OCI-LY1 (cell line): ENCODE measurements at regions not wholly inside any gene's neighbourhood (a gene's known extent, or its start where the extent isn't known, plus 50 kb on each side); places are given as distances from the start of the nearest gene placed in this dataset.

Source experiments
- H2AFZ ChIP-seq: fragments of 200-600 bp; sonication (generic), shearing (Covaris generic); 2 replicates; pipeline ENCODE4 v1.6.0; 2014; ENCODE audit warnings: antibody characterized with exemption, mild to moderate bottlenecking, low read length
- H3F3A ChIP-seq: fragments of 200-600 bp; sonication (generic), shearing (Covaris generic); 2 replicates; pipeline ENCODE4 v1.6.0; 2014; ENCODE audit warnings: mild to moderate bottlenecking, antibody characterized with exemption, low read length, moderate library complexity; ENCODE audit not compliant: insufficient read depth
- H3K27ac ChIP-seq: fragments of 200-600 bp; sonication (generic); 2 replicates; pipeline ENCODE4 v1.5.1; 2014; ENCODE audit warnings: low read length, mixed run types, mild to moderate bottlenecking, low read depth; ENCODE audit not compliant: poor library complexity, severe bottlenecking
- H3K27me3 ChIP-seq: fragments of 200-600 bp; sonication (generic); 2 replicates; pipeline ENCODE4 v1.6.0; 2014; ENCODE audit warnings: antibody characterized with exemption, mild to moderate bottlenecking, low read length, moderate library complexity; ENCODE audit not compliant: insufficient read depth
- H3K36me3 ChIP-seq: fragments of 200-600 bp; sonication (generic); 2 replicates; pipeline ENCODE4 v1.6.1; 2014; ENCODE audit warnings: mild to moderate bottlenecking, antibody characterized with exemption, low read length, moderate library complexity, mixed read lengths; ENCODE audit not compliant: insufficient read depth
- H3K4me1 ChIP-seq: fragments of 200-600 bp; sonication (generic); 2 replicates; pipeline ENCODE4 v1.5.1; 2014; ENCODE audit warnings: mild to moderate bottlenecking, low read length, moderate library complexity; ENCODE audit not compliant: insufficient read depth, severe bottlenecking
- H3K4me2 ChIP-seq: fragments of 200-600 bp; sonication (generic), shearing (Covaris generic); 2 replicates; pipeline ENCODE4 v1.6.1; 2014; ENCODE audit warnings: low read length
- H3K4me3 ChIP-seq: fragments of 200-600 bp; sonication (generic); 2 replicates; pipeline ENCODE4 v1.5.1; 2014; ENCODE audit warnings: low read length, low read depth, mild to moderate bottlenecking, mixed read lengths; ENCODE audit not compliant: poor library complexity, severe bottlenecking
- H3K79me2 ChIP-seq: fragments of 200-600 bp; shearing (Covaris generic); 2 replicates; pipeline ENCODE4 v1.6.1; 2016; ENCODE audit warnings: mixed run types, low read length, mixed read lengths; ENCODE audit not compliant: insufficient read depth
- H3K9ac ChIP-seq: fragments of 200-600 bp; sonication (generic), shearing (Covaris generic); 2 replicates; pipeline ENCODE4 v1.6.1; 2014; ENCODE audit warnings: mild to moderate bottlenecking, low read length, mixed read lengths
- H3K9me2 ChIP-seq: fragments of 200-600 bp; sonication (generic), shearing (Covaris generic); 2 replicates; pipeline ENCODE4 v1.6.1; 2014; ENCODE audit warnings: low read depth, mild to moderate bottlenecking, low read length, mixed read lengths
- H3K9me3 ChIP-seq: fragments of 200-600 bp; shearing (Covaris generic); 2 replicates; pipeline ENCODE4 v1.6.1; 2014; ENCODE audit warnings: low read length, mixed read lengths
- H4K20me1 ChIP-seq: fragments of 200-600 bp; sonication (generic), shearing (Covaris generic); 2 replicates; pipeline ENCODE4 v1.6.0; 2016; ENCODE audit warnings: mild to moderate bottlenecking, low read length; ENCODE audit not compliant: insufficient read depth
- EZH2 ChIP-seq: fragments of 200-600 bp; sonication (generic), shearing (Covaris generic); IDR thresholded peaks from 2 replicates; pipeline ENCODE4 v1.8.0; 2017; ENCODE audit warnings: borderline replicate concordance, mixed run types, mild to moderate bottlenecking, antibody characterized with exemption, low read length, moderate library complexity, mixed read lengths
- TF ChIP-seq, protein P1 (sequence below): fragments of 200-600 bp; sonication (generic), shearing (Covaris generic); IDR thresholded peaks from 2 replicates; pipeline ENCODE4 v1.5.1; 2017; ENCODE audit warnings: mild to moderate bottlenecking, antibody characterized with exemption, low read length, moderate library complexity, mixed read lengths

GRCh38 chr6:105645958-105646357 lies 243.1 kb upstream of the PREP start:
- no peak overlapping the region for H2AFZ ChIP-seq
- no peak overlapping the region for H3K9ac ChIP-seq
- H3K36me3 ChIP-seq = no peaks in the 10 kb centered on the region
- H3K4me3 ChIP-seq = no peak overlapping the region
- no peaks in the 10 kb centered on the region for H4K20me1 ChIP-seq
- H3K4me1 ChIP-seq = peaks cover 47% of the 10 kb centered on the region
- no peaks in the 10 kb centered on the region for H3K9me3 ChIP-seq
- H3K4me2 ChIP-seq = no peak overlapping the region
- H3F3A ChIP-seq = no peaks in the 10 kb centered on the region
- no peak for TF ChIP-seq EZH2
- TF ChIP-seq, protein P1, sequence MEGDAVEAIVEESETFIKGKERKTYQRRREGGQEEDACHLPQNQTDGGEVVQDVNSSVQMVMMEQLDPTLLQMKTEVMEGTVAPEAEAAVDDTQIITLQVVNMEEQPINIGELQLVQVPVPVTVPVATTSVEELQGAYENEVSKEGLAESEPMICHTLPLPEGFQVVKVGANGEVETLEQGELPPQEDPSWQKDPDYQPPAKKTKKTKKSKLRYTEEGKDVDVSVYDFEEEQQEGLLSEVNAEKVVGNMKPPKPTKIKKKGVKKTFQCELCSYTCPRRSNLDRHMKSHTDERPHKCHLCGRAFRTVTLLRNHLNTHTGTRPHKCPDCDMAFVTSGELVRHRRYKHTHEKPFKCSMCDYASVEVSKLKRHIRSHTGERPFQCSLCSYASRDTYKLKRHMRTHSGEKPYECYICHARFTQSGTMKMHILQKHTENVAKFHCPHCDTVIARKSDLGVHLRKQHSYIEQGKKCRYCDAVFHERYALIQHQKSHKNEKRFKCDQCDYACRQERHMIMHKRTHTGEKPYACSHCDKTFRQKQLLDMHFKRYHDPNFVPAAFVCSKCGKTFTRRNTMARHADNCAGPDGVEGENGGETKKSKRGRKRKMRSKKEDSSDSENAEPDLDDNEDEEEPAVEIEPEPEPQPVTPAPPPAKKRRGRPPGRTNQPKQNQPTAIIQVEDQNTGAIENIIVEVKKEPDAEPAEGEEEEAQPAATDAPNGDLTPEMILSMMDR = no peak
- no peaks in the 10 kb centered on the region for H3K9me2 ChIP-seq
- H3K27ac ChIP-seq = no peak overlapping the region
- no peaks in the 10 kb centered on the region for H3K27me3 ChIP-seq
- no peaks in the 10 kb centered on the region for H3K79me2 ChIP-seq

- no peaks in the 10 kb centered on the region for H3K79me2 ChIP-seq
- no peaks in the 10 kb centered on the region for H4K20me1 ChIP-seq
- no peaks in the 10 kb centered on the region for H3K36me3 ChIP-seq
- H3F3A ChIP-seq = no peaks in the 10 kb centered on the region
- no peak overlapping the region for H3K9ac ChIP-seq
- H3K9me3 ChIP-seq = no peaks in the 10 kb centered on the region
- no peaks in the 10 kb centered on the region for H3K27me3 ChIP-seq
- H3K9me2 ChIP-seq = no peaks in the 10 kb centered on the region
- no peak overlapping the region for H3K4me2 ChIP-seq
- no peak for TF ChIP-seq EZH2
- TF ChIP-seq, protein P1 = no peak
- H3K4me1 ChIP-seq = peaks cover 47% of the 10 kb centered on the region
- H3K4me3 ChIP-seq = no peak overlapping the region
- no peak overlapping the region for H2AFZ ChIP-seq
- no peak overlapping the region for H3K27ac ChIP-seq
These were observed 242.3 kb upstream of the PREP start for GRCh38 chr6:105645156-105645555.

DNA sequence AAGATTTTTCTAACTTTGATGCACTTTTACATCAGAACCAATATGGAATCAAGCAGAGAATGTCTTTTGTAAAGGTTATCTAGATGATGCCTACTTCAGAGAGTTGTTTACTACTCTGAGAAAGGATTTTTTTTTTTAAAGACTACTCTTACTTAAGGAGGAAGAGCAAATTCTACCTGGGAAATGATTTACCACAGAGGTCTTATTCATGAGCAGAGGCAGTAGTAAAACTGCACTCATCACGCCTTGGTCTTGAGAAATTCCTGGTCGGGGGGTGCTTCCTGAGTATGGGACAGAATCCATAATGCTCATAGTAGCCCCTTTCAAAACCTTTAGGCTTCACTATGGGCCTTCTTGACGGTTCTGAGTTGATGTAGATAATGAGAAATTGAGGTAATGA lies 241.8 kb upstream of the PREP start:
- no peak overlapping the region for H3K9ac ChIP-seq
- no peaks in the 10 kb centered on the region for H3K9me2 ChIP-seq
- no peaks in the 10 kb centered on the region for H3K79me2 ChIP-seq
- no peaks in the 10 kb centered on the region for H3K36me3 ChIP-seq
- H2AFZ ChIP-seq = no peak overlapping the region
- H3K27me3 ChIP-seq = no peaks in the 10 kb centered on the region
- H3K4me3 ChIP-seq = no peak overlapping the region
- no peaks in the 10 kb centered on the region for H3K9me3 ChIP-seq
- no peak for TF ChIP-seq EZH2
- TF ChIP-seq, protein P1 = no peak
- H4K20me1 ChIP-seq = no peaks in the 10 kb centered on the region
- no peaks in the 10 kb centered on the region for H3F3A ChIP-seq
- no peak overlapping the region for H3K27ac ChIP-seq
- peaks cover 47% of the 10 kb centered on the region for H3K4me1 ChIP-seq
- no peak overlapping the region for H3K4me2 ChIP-seq
